Right lobe of liver (tissue), 6 donors: ENCODE measurements at regions not wholly inside any gene's neighbourhood (a gene's known extent, or its start where the extent isn't known, plus 50 kb on each side); places are given as distances from the start of the nearest gene placed in this dataset.

Experiments used
- ATAC-seq, 4 donors: fragments of 200-7000 bp; cut with Tn5 transposase; one replicate each; pipeline ENCODE4 v1.9.1; 2020; ENCODE audit warnings: mild to moderate bottlenecking in 4 of 4, moderate library complexity in 4 of 4
- DNase-seq, 3 donors: peaks; one replicate each; pipeline ENCODE4 v3.0.0-alpha.2; 2020
- H3K27ac ChIP-seq, 3 donors: fragments of 200-600 bp; one replicate each; pipeline ENCODE4 v1.8.0; 2022
- H3K27me3 ChIP-seq, 2 donors: fragments of 200-600 bp; one replicate each; pipeline ENCODE4 v1.8.0; 2022
- H3K36me3 ChIP-seq, 4 donors: fragments of 200-600 bp; sonication (generic) in 1 of 4; one replicate each; pipeline versions ENCODE4 v1.5.1 to v1.8.0; 2017 to 2022; ENCODE audit warnings: control low read depth in 1 of 4
- H3K4me1 ChIP-seq, 4 donors: fragments of 200-600 bp; sonication (generic) in 1 of 4; one replicate each; pipeline versions ENCODE4 v1.5.1 to v1.8.0; 2017 to 2022; ENCODE audit warnings: control low read depth in 1 of 4
- H3K4me3 ChIP-seq, 3 donors: fragments of 200-600 bp; one replicate each; pipeline ENCODE4 v1.8.0; 2022
- H3K9me3 ChIP-seq, 4 donors: fragments of 200-600 bp; sonication (generic) in 1 of 4; one replicate each; pipeline versions ENCODE4 v1.5.1 to v1.8.0; 2017 to 2022; ENCODE audit warnings: control low read depth in 1 of 4
- POLR2A ChIP-seq: fragments of 450-650 bp; IDR thresholded peaks from one replicate; pipeline ENCODE4 v1.6.1; 2017; ENCODE audit warnings: antibody characterized with exemption, mild to moderate bottlenecking
- WGBS: methylation state at CpG from one replicate; pipeline ENCODE4 v1.1.6; 2018; ENCODE audit warnings: low coverage, low lambda C conversion rate; ENCODE audit not compliant: insufficient coverage; ENCODE audit errors: missing lambda C conversion rate; 5-methylcytosine and 5-hydroxymethylcytosine counted together
- intact Hi-C, 2 donors: fragments of 100-400 bp; cut with DNase I; formaldehyde crosslinking; loops; one replicate each; pipeline versions ENCODE4 v1.11.2 to v1.14.1; 2022
- TF ChIP-seq, protein P1 (sequence below), 4 donors: fragments of 200-600 bp in 3 of 4; fragments of 450-650 bp in 1 of 4; IDR thresholded peaks; one replicate each; pipeline versions ENCODE4 v1.5.1 to v1.8.0; 2016 to 2022; ENCODE audit warnings: antibody characterized with exemption in 4 of 4, mild to moderate bottlenecking in 2 of 4
- donor health status: DM: no; HTN: yes; CAD: no.
- donor health status: DM: no; HTN: no; CAD: no.
- donor health status: DM: no; HTN: no; CAD: no.
- donor health status: DM: no; HTN: yes; CAD: no.
- donor health status: DM: no; HTN: yes; CAD: no.

DNA sequence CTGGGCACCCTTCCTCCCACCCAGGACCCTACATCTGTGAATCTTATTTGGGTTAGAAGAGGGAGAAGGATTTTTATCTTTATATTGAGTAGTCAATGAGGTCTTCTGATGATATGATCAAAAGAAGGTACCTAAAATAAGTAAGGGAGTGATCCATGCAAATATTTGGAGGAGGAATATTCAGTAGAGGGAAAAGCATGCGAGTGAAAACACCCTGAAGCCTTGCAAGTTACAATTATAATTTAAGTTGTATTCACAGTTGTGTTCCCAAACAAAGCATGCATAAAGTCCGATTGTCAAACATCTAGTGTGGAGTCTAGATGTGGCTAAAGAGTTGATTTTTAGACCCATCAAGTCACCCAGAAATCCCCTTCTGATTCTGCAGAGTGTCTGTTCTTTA lies 530.2 kb upstream of the ZEB2 start:
- H3K4me3 ChIP-seq = no peak overlapping the region
- WGBS = 67% methylated on average over 2 of the region's 2 CpGs
- H3K36me3 ChIP-seq = no peaks in the 10 kb centered on the region
- no peaks in the 10 kb centered on the region for H3K9me3 ChIP-seq
- H3K27me3 ChIP-seq = no peaks in the 10 kb centered on the region
- intact Hi-C loops = no loop called here
- ATAC-seq = no peak
- no peaks in the 10 kb centered on the region for H3K4me1 ChIP-seq
- TF ChIP-seq, protein P1, sequence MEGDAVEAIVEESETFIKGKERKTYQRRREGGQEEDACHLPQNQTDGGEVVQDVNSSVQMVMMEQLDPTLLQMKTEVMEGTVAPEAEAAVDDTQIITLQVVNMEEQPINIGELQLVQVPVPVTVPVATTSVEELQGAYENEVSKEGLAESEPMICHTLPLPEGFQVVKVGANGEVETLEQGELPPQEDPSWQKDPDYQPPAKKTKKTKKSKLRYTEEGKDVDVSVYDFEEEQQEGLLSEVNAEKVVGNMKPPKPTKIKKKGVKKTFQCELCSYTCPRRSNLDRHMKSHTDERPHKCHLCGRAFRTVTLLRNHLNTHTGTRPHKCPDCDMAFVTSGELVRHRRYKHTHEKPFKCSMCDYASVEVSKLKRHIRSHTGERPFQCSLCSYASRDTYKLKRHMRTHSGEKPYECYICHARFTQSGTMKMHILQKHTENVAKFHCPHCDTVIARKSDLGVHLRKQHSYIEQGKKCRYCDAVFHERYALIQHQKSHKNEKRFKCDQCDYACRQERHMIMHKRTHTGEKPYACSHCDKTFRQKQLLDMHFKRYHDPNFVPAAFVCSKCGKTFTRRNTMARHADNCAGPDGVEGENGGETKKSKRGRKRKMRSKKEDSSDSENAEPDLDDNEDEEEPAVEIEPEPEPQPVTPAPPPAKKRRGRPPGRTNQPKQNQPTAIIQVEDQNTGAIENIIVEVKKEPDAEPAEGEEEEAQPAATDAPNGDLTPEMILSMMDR (IDR thresholded peaks at IDR 0.05) = no peak
- TF ChIP-seq POLR2A = no peak
- no peak for DNase-seq
- H3K27ac ChIP-seq = no peak overlapping the region

DNA sequence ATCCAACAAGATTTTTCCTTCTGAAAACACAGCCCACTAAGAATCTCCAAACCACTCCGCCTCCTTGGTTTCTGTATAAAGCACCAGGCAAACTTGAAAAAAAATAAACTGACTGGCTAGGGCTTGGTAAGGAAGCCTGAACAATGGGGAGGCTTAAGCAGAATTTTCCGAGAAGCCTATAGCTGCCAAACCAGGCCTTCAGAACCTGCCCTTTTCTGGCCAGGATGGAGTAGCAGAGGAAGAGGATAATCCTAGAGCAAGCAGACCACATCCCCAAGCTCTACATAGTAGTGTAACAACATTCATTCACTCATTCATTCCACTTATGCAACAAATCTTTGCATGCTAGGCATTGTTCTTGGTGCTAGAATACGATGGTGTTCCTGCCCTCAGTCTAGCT lies 529.6 kb upstream of the ZEB2 start:
- no peaks in the 10 kb centered on the region for H3K27me3 ChIP-seq
- TF ChIP-seq POLR2A = no peak
- TF ChIP-seq, protein P1 (IDR thresholded peaks at IDR 0.05) = no peak

DNA sequence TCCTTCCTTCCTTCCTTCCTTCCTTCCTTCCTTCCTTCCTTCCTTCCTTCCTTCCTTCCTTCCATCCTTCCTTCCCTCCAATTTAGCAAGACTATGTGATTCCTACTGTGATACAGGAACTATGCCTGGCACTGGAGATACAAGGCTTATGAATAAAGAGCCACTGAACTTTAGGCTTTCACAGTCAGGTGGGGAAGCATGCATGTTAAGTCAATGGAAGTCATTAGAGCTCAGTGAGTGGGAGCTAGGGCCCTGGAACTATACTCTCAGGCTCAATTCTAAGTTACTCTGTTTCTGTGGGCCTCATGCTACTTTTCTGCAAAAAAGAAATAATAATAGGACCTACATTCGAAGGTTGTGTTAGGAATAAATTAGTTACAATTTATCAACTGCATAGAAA lies 527.6 kb upstream of the ZEB2 start:
- H3K36me3 ChIP-seq = no peaks in the 10 kb centered on the region
- intact Hi-C loops = no loop called here
- H3K9me3 ChIP-seq = no peaks in the 10 kb centered on the region
- 71% methylated on average over 1 of the region's 1 CpG for WGBS
- no peaks in the 10 kb centered on the region for H3K4me1 ChIP-seq
- no peak for ATAC-seq
- TF ChIP-seq POLR2A = no peak
- TF ChIP-seq, protein P1 (IDR thresholded peaks at IDR 0.05) = no peak
- H3K4me3 ChIP-seq = no peak overlapping the region
- H3K27ac ChIP-seq = no peak overlapping the region
- no peaks in the 10 kb centered on the region for H3K27me3 ChIP-seq
- DNase-seq = no peak

More for the DNA sequence above, 529.6 kb upstream of the ZEB2 start:
- WGBS = 90% methylated on average over 3 of the region's 3 CpGs
- H3K4me3 ChIP-seq = no peak overlapping the region
- H3K4me1 ChIP-seq = no peaks in the 10 kb centered on the region
- DNase-seq = no peak
- intact Hi-C loops = no loop called here
- no peaks in the 10 kb centered on the region for H3K9me3 ChIP-seq
- no peaks in the 10 kb centered on the region for H3K36me3 ChIP-seq
- ATAC-seq = no peak
- no peak overlapping the region for H3K27ac ChIP-seq

DNA sequence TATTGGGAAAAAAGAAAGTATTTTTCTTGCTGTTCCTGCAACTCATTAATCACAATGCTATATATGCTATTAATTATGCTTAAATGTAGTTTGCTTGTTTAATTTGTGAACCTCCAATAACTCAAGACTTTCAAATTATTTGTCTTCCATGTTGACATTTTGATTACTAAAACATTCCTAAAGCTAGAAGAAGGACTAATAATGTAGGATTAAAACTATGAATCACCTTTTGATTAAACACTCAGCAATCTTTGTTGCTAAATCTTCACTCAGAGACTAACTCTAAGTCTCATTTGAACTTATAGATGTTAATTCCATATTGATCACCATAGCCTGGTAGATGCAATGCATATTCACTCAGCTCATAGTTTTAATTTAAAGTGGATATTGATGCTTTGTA lies 524.6 kb upstream of the ZEB2 start:
- H3K36me3 ChIP-seq = no peaks in the 10 kb centered on the region
- TF ChIP-seq, protein P1 (IDR thresholded peaks at IDR 0.05) = no peak
- no peak for TF ChIP-seq POLR2A
- H3K4me1 ChIP-seq = no peaks in the 10 kb centered on the region
- no peak overlapping the region for H3K27ac ChIP-seq
- no peaks in the 10 kb centered on the region for H3K9me3 ChIP-seq
- intact Hi-C loops = no loop called here
- no peak overlapping the region for H3K4me3 ChIP-seq
- H3K27me3 ChIP-seq = no peaks in the 10 kb centered on the region
- ATAC-seq (no peak), DNase-seq (no peak)

DNA sequence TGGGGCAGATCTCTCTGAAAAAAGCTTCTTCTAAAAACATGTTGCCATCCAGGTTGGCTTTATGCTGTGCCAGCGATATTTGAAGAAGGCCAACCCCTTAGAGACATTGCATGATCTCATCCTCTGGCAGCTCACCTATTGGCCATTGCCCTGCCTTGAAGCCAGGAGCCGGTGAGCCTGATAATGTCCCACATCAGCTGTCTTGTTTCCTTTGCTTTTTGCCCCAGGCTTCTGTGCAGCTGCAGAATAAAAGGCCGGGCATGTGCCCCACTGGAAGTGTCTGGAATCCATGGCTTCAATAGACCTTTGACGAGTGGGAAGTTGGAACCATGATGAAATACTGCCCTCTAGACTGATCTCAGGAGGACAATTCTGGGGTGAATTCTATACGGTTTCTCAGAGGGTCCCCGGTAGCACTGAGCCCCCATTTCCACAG lies 523.5 kb upstream of the ZEB2 start:
- DNase-seq = no peak
- Histone ChIP-seq H3K27ac (no peak overlapping the region), H3K27me3 (no peaks in the 10 kb centered on the region), H3K4me1 (no peaks in the 10 kb centered on the region), H3K36me3 (no peaks in the 10 kb centered on the region), H3K9me3 (no peaks in the 10 kb centered on the region), H3K4me3 (no peak overlapping the region)
- TF ChIP-seq, protein P1 (IDR thresholded peaks at IDR 0.05) = no peak
- WGBS = 54% methylated on average over 6 of the region's 6 CpGs
- intact Hi-C loops = no loop called here
- no peak for ATAC-seq
